HL-60 (cell line): ENCODE measurements at regions not wholly inside any gene's neighbourhood (a gene's known extent, or its start where the extent isn't known, plus 50 kb on each side); places are given as distances from the start of the nearest gene placed in this dataset.

Experiments used
- DNase-seq, 2 experiments: peaks; one replicate each; pipeline ENCODE4 v3.0.0-alpha.2; 2010 to 2020; ENCODE audit warnings: low read depth in 1 of 2, low spot score in 1 of 2
- H3K27ac ChIP-seq: fragments of 250-450 bp; sonication (Bioruptor Pico); replicated peaks from 2 replicates; pipeline ENCODE4 v1.5.1; 2020; ENCODE audit warnings: mild to moderate bottlenecking, moderate library complexity
- H3K27me3 ChIP-seq: fragments of 250-450 bp; sonication (Bioruptor Pico); 2 replicates; pipeline ENCODE4 v1.5.1; 2021; ENCODE audit warnings: mild to moderate bottlenecking, moderate library complexity; ENCODE audit not compliant: insufficient read depth, poor library complexity, severe bottlenecking
- H3K4me3 ChIP-seq: replicated peaks from 2 replicates; pipeline ENCODE4 v1.5.1; 2011; ENCODE audit warnings: mild to moderate bottlenecking, control low read depth, low read length; ENCODE audit not compliant: insufficient read depth
- CTCF ChIP-seq: IDR thresholded peaks from one replicate; pipeline ENCODE4 v1.5.1; 2011; ENCODE audit warnings: low read length, control low read depth, inconsistent platforms; ENCODE audit not compliant: insufficient read depth
- GABPA ChIP-seq: IDR thresholded peaks from 2 replicates; pipeline ENCODE4 v1.6.1; 2012; ENCODE audit warnings: low read depth
- POLR2AphosphoS5 ChIP-seq: IDR thresholded peaks from 2 replicates; pipeline ENCODE4 v1.6.1; 2012; ENCODE audit warnings: low read depth
- REST ChIP-seq: IDR thresholded peaks from 2 replicates; pipeline ENCODE4 v1.6.1; 2012; ENCODE audit warnings: low read depth; ENCODE audit not compliant: insufficient replicate concordance
- SPI1 ChIP-seq: IDR thresholded peaks from 2 replicates; pipeline ENCODE4 v1.6.1; 2012; ENCODE audit warnings: low read depth, mild to moderate bottlenecking, borderline replicate concordance

- DNase-seq, result no peak
- Histone ChIP-seq H3K4me3 (no peak overlapping the region), H3K27ac (no peak overlapping the region), H3K27me3 (no peaks in the 10 kb centered on the region)
- TF ChIP-seq REST (no peak), SPI1 (no peak), CTCF (no peak), POLR2AphosphoS5 (no peak), GABPA (no peak)
Observed at GRCh38 chr15:46442184-46442583, 807.4 kb downstream of the SQOR start.

GRCh38 chr15:46442901-46443590 is 808.2 kb downstream of the SQOR start:
- TF ChIP-seq CTCF, result no peak
- TF ChIP-seq GABPA, result no peak
- no peak for TF ChIP-seq REST
- TF ChIP-seq POLR2AphosphoS5, result no peak
- no peak for TF ChIP-seq SPI1
- Histone ChIP-seq H3K27me3 (no peaks in the 10 kb centered on the region), H3K4me3 (no peak overlapping the region), H3K27ac (no peak overlapping the region)
- no peak for DNase-seq

GRCh38 chr15:46450112-46450809 is 815.4 kb downstream of the SQOR start:
- no peak overlapping the region for H3K4me3 ChIP-seq
- no peak for DNase-seq
- TF ChIP-seq REST (no peak), SPI1 (no peak), POLR2AphosphoS5 (no peak), GABPA (no peak), CTCF (no peak)
- H3K27ac ChIP-seq, result no peak overlapping the region
- H3K27me3 ChIP-seq, result no peaks in the 10 kb centered on the region
